ENCODE measurements at regions not wholly inside any gene's neighbourhood (a gene's known extent, or its start where the extent isn't known, plus 50 kb on each side); places are given as distances from the start of the nearest gene placed in this dataset.

DNA sequence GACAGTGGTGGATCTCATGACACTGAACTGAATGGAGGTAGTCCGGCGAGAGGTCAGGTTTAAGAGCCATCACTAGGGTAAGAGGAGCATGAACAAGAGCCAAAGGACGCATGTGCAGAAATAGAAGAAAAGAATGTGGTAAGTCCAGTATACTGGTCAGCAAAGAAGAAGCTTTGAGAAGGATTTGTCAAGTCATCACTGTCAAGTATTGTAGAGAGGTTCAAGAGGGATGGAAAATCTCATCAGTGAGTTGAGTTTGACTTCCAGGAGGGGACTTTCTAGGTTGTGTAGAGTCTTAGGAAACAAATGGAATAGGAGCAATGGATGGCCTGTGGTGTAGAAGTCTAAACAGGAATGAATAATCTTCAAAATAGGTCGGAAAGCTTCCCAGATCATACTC lies 161.8 kb downstream of the BTBD3 start:
- H3K9ac ChIP-seq (ENCODE audit: low read length), result no peak overlapping the region
- H3K9me3 ChIP-seq (ENCODE audit: insufficient read depth, low read length), result no peaks in the 10 kb centered on the region
- H3K27ac ChIP-seq (ENCODE audit: low read depth, low read length), result no peak overlapping the region
- H2AFZ ChIP-seq (ENCODE audit: low read depth, low read length, severe bottlenecking), result no peak overlapping the region
- H3K79me2 ChIP-seq (ENCODE audit: insufficient read depth, low read length), result no peaks in the 10 kb centered on the region
- H4K20me1 ChIP-seq (ENCODE audit: low read depth, low read length), result no peaks in the 10 kb centered on the region
- no peaks in the 10 kb centered on the region for H3K36me3 ChIP-seq (ENCODE audit: low read length)
- no peaks in the 10 kb centered on the region for H3F3A ChIP-seq (ENCODE audit: insufficient read depth)
- no peaks in the 10 kb centered on the region for H3K9me2 ChIP-seq (replicated peaks; ENCODE audit: insufficient read depth, low read length)
- H3K4me3 ChIP-seq (ENCODE audit: insufficient read depth, low read length, poor library complexity, severe bottlenecking), result no peak overlapping the region
- TF ChIP-seq EZH2phosphoT487 (conservative IDR thresholded peaks at IDR 0.05; ENCODE audit: low read length) (no peak), CTCF (IDR thresholded peaks at IDR 0.05; ENCODE audit: insufficient read depth, low read length, poor library complexity, severe bottlenecking) (no peak)
- no peak overlapping the region for H3K4me2 ChIP-seq (ENCODE audit: low read depth, low read length, poor library complexity, severe bottlenecking)
- no peaks in the 10 kb centered on the region for H3K27me3 ChIP-seq (ENCODE audit: low read length)

- Histone ChIP-seq H3K27ac (ENCODE audit: low read depth, low read length) (no peak overlapping the region), H4K20me1 (ENCODE audit: low read depth, low read length) (no peaks in the 10 kb centered on the region), H3K9me2 (replicated peaks; ENCODE audit: insufficient read depth, low read length) (no peaks in the 10 kb centered on the region), H2AFZ (ENCODE audit: low read depth, low read length, severe bottlenecking) (no peak overlapping the region), H3K27me3 (ENCODE audit: low read length) (no peaks in the 10 kb centered on the region), H3K9me3 (ENCODE audit: insufficient read depth, low read length) (0 out of 2 replicates have a peak, but pooled peaks cover 3% of the 10 kb centered on the region), H3K9ac (ENCODE audit: low read length) (no peak overlapping the region), H3F3A (ENCODE audit: insufficient read depth) (no peaks in the 10 kb centered on the region), H3K79me2 (ENCODE audit: insufficient read depth, low read length) (no peaks in the 10 kb centered on the region), H3K4me2 (ENCODE audit: low read depth, low read length, poor library complexity, severe bottlenecking) (no peak overlapping the region), H3K4me3 (ENCODE audit: insufficient read depth, low read length, poor library complexity, severe bottlenecking) (no peak overlapping the region), H3K36me3 (ENCODE audit: low read length) (no peaks in the 10 kb centered on the region)
- no peak for TF ChIP-seq CTCF (IDR thresholded peaks at IDR 0.05; ENCODE audit: insufficient read depth, low read length, poor library complexity, severe bottlenecking)
- TF ChIP-seq EZH2phosphoT487 (conservative IDR thresholded peaks at IDR 0.05; ENCODE audit: low read length), result no peak
Measured at GRCh38 chr20:12083269-12083668, 165.6 kb downstream of the BTBD3 start.

GRCh38 chr20:12084482-12084881 lies 166.8 kb downstream of the BTBD3 start:
- Histone ChIP-seq H3K9me3 (ENCODE audit: insufficient read depth, low read length) (0 out of 2 replicates have a peak, but pooled peaks cover 3% of the 10 kb centered on the region), H2AFZ (ENCODE audit: low read depth, low read length, severe bottlenecking) (no peak overlapping the region), H3K27me3 (ENCODE audit: low read length) (no peaks in the 10 kb centered on the region), H3K36me3 (ENCODE audit: low read length) (no peaks in the 10 kb centered on the region), H4K20me1 (ENCODE audit: low read depth, low read length) (no peaks in the 10 kb centered on the region), H3K79me2 (ENCODE audit: insufficient read depth, low read length) (no peaks in the 10 kb centered on the region), H3K27ac (ENCODE audit: low read depth, low read length) (no peak overlapping the region), H3K9me2 (replicated peaks; ENCODE audit: insufficient read depth, low read length) (no peaks in the 10 kb centered on the region), H3K4me2 (ENCODE audit: low read depth, low read length, poor library complexity, severe bottlenecking) (no peak overlapping the region), H3K9ac (ENCODE audit: low read length) (no peak overlapping the region), H3F3A (ENCODE audit: insufficient read depth) (no peaks in the 10 kb centered on the region), H3K4me3 (ENCODE audit: insufficient read depth, low read length, poor library complexity, severe bottlenecking) (no peak overlapping the region)
- TF ChIP-seq CTCF (IDR thresholded peaks at IDR 0.05; ENCODE audit: insufficient read depth, low read length, poor library complexity, severe bottlenecking), result no peak
- TF ChIP-seq EZH2phosphoT487 (conservative IDR thresholded peaks at IDR 0.05; ENCODE audit: low read length), result no peak
